ENCODE measurements at regions not wholly inside any gene's neighbourhood (a gene's known extent, or its start where the extent isn't known, plus 50 kb on each side); places are given as distances from the start of the nearest gene placed in this dataset.

DNA sequence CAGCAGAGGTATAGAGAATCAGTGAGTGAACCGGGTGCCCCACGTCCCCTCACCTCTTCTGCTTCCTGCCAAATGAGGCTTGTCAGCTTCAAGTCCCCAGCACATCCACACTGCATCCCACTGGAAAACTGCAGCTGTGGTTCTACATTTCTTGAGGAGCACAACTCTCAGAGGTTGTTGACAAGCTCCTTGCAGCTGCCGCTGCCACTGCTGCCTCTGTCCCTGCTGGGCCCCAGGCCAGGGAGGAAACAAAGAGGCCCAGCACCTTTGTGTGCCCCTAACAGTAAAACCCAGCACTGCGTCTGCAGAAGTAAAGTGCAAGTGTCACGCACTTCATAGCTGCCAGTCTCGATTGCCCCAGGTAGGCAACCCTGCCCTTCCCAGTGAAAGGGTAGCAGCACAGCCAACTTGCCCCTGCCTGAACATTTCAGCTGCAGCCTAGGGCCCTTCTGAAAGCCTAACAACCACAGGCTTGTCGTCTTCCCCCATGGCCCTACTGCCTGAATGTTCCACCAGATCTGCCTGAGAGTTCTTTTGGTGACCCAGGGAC, 1162.1 kb upstream of the USP15 start:
- intact Hi-C loops (cut with micrococcal nuclease; ENCODE audit: unreplicated experiment) = no loop called here
- CTCF ChIA-PET = no interaction called here
- Mint-ChIP-seq H3K27ac (ENCODE audit: unreplicated experiment) (no peak overlapping the region), H3K27me3 (ENCODE audit: unreplicated experiment) (no peaks in the 10 kb centered on the region), H3K36me3 (ENCODE audit: insufficient read depth, unreplicated experiment) (no peaks in the 10 kb centered on the region), H3K9me3 (ENCODE audit: low read depth, unreplicated experiment) (no peaks in the 10 kb centered on the region), H3K4me1 (ENCODE audit: low read depth, unreplicated experiment) (no peaks in the 10 kb centered on the region), H3K4me3 (ENCODE audit: low read depth, unreplicated experiment) (no peak overlapping the region)
- TF ChIP-seq, protein P1, sequence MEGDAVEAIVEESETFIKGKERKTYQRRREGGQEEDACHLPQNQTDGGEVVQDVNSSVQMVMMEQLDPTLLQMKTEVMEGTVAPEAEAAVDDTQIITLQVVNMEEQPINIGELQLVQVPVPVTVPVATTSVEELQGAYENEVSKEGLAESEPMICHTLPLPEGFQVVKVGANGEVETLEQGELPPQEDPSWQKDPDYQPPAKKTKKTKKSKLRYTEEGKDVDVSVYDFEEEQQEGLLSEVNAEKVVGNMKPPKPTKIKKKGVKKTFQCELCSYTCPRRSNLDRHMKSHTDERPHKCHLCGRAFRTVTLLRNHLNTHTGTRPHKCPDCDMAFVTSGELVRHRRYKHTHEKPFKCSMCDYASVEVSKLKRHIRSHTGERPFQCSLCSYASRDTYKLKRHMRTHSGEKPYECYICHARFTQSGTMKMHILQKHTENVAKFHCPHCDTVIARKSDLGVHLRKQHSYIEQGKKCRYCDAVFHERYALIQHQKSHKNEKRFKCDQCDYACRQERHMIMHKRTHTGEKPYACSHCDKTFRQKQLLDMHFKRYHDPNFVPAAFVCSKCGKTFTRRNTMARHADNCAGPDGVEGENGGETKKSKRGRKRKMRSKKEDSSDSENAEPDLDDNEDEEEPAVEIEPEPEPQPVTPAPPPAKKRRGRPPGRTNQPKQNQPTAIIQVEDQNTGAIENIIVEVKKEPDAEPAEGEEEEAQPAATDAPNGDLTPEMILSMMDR (IDR thresholded peaks at IDR 0.05; ENCODE audit: unreplicated experiment) = no peak
- no TSS peak for BruUV-seq (replicated peaks)
- no peak for DNase-seq

DNA sequence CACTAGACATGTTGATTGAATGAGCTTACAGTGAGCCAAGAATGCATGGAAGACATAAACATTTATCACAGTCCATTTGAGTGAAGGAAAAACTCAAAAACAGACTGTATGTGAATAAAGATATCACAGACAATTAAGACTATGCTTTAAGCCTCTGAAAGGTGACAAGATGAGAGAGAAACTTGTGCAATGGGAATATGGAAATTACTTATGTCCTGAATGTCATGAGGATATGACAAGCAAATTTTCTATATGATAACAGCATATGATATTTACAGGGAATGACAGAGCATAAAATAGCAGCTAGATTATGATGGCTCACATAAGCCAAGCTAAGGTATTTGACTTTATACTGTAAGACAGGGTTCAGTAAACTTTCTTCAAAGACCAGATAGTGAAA, 1153.1 kb upstream of the USP15 start:
- TF ChIP-seq, protein P1 (IDR thresholded peaks at IDR 0.05; ENCODE audit: unreplicated experiment) = no peak
- Mint-ChIP-seq H3K36me3 (ENCODE audit: insufficient read depth, unreplicated experiment) (no peaks in the 10 kb centered on the region), H3K4me1 (ENCODE audit: low read depth, unreplicated experiment) (no peaks in the 10 kb centered on the region), H3K27me3 (ENCODE audit: unreplicated experiment) (no peaks in the 10 kb centered on the region), H3K9me3 (ENCODE audit: low read depth, unreplicated experiment) (no peaks in the 10 kb centered on the region), H3K27ac (ENCODE audit: unreplicated experiment) (no peak overlapping the region), H3K4me3 (ENCODE audit: low read depth, unreplicated experiment) (no peak overlapping the region)
- CTCF ChIA-PET = no interaction called here
- DNase-seq = no peak
- no TSS peak for BruUV-seq (replicated peaks)
- intact Hi-C loops (cut with micrococcal nuclease; ENCODE audit: unreplicated experiment) = no loop called here

DNA sequence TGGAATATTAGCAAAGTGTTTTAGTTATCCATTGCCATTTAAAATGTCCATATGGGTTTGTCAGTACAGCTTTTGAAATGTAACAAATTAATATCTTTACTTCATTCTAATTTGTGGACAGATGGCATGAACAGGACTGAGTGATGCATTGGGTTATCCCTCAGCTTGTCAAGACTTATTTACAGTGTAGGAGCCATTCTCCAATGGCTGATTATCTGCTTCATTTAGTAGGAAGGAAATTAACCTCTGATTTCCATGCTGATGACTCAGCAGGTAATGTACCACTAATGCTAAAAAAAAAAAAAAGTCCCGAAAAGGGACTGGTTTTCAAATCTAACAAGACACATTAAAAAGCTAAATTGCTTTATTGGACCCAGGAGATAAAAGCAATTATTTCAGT, 1149.0 kb upstream of the USP15 start:
- CTCF ChIA-PET = no interaction called here
- Mint-ChIP-seq H3K27me3 (ENCODE audit: unreplicated experiment) (no peaks in the 10 kb centered on the region), H3K9me3 (ENCODE audit: low read depth, unreplicated experiment) (peaks cover 5% of the 10 kb centered on the region), H3K4me3 (ENCODE audit: low read depth, unreplicated experiment) (no peak overlapping the region), H3K36me3 (ENCODE audit: insufficient read depth, unreplicated experiment) (no peaks in the 10 kb centered on the region), H3K27ac (ENCODE audit: unreplicated experiment) (no peak overlapping the region), H3K4me1 (ENCODE audit: low read depth, unreplicated experiment) (no peaks in the 10 kb centered on the region)
- intact Hi-C loops (cut with micrococcal nuclease; ENCODE audit: unreplicated experiment) = no loop called here
- TF ChIP-seq, protein P1 (IDR thresholded peaks at IDR 0.05; ENCODE audit: unreplicated experiment) = no peak
- DNase-seq = no peak
- no TSS peak for BruUV-seq (replicated peaks)

DNA sequence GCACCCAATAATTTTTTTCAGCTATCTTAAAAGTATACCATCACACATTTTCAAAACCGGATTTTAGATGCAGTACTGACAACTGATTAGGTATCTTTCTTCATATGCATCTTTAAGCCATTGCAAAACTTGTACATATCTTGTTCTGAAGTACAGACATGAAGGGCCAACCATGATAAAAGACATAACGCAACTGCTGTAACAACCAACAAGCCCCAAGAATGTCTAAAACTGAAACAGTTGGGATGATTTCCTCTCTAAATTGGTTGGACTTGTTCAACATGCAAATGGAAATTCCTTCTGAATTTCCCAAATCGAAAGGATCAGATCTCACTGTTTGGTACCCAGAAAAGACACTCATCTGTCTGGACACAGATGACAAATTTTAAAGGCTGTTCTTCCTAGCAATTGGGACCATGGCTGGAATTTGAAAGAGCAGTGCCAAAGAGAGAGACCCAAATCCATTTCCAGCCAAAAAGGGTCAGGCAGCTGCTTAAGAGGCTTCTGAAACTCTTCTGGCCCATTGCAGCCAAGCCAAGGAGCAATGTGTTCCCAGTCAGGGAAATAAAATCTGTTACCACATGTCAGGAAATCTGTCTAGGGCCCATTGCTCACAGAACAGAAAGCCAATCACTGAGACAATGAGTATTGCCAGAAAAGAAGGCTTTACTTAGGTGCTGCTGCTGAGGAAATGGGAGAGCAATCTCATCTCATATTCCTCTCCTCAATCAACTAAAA, 1122.4 kb upstream of the USP15 start:
- Mint-ChIP-seq H3K4me1 (ENCODE audit: low read depth, unreplicated experiment) (no peaks in the 10 kb centered on the region), H3K9me3 (ENCODE audit: low read depth, unreplicated experiment) (peaks cover 2% of the 10 kb centered on the region), H3K36me3 (ENCODE audit: insufficient read depth, unreplicated experiment) (no peaks in the 10 kb centered on the region), H3K4me3 (ENCODE audit: low read depth, unreplicated experiment) (no peak overlapping the region), H3K27ac (ENCODE audit: unreplicated experiment) (no peak overlapping the region), H3K27me3 (ENCODE audit: unreplicated experiment) (no peaks in the 10 kb centered on the region)
- CTCF ChIA-PET = no interaction called here
- no peak for DNase-seq
- intact Hi-C loops (cut with micrococcal nuclease; ENCODE audit: unreplicated experiment) = no loop called here
- no TSS peak for BruUV-seq (replicated peaks)
- TF ChIP-seq, protein P1 (IDR thresholded peaks at IDR 0.05; ENCODE audit: unreplicated experiment) = no peak

Measured in Calu3 (cell line).